Activated CD8-positive, alpha-beta memory T cell treated with anti-CD3 and anti-CD28 coated beads for 36 hours (primary cell): ENCODE measurements at regions not wholly inside any gene's neighbourhood (a gene's known extent, or its start where the extent isn't known, plus 50 kb on each side); places are given as distances from the start of the nearest gene placed in this dataset.

ENCODE experiments used
- CTCF ChIA-PET: fragments of 350-600 bp; sonication (Branson Sonifier 250); formaldehyde crosslinking; loops from one replicate; lab custom pipeline; 2021; ENCODE audit warnings: antibody characterized with exemption; lab: Charles Lee
- POLR2A ChIA-PET: fragments of 350-600 bp; sonication (Branson Sonifier 250); formaldehyde crosslinking; loops from one replicate; lab custom pipeline; 2021; ENCODE audit warnings: antibody characterized with exemption; lab: Charles Lee

GRCh38 chr21:34192646-34193285 lies 119.4 kb downstream of the MRPS6 start:
- CTCF ChIA-PET, result interaction anchor here (0.7 kb wide), 1 partner anchor 100 kb away, joined by 3 read pairs; no protein-coding TSS in a partner anchor

GRCh38 chr21:34195335-34195734 lies 122.0 kb downstream of the MRPS6 start:
- POLR2A ChIA-PET, result no interaction called here
- CTCF ChIA-PET, result no interaction called here

More at GRCh38 chr21:34192646-34193285, 119.4 kb downstream of the MRPS6 start:
- POLR2A ChIA-PET, result no interaction called here

- POLR2A ChIA-PET, result no interaction called here
- CTCF ChIA-PET, result no interaction called here
Measured at GRCh38 chr21:34196996-34197395, 123.6 kb downstream of the MRPS6 start.

- POLR2A ChIA-PET, result no interaction called here
Measured at GRCh38 chr21:34197561-34197960, 124.2 kb downstream of the MRPS6 start.

GRCh38 chr21:34198231-34199120 lies 125.1 kb downstream of the MRPS6 start:
- CTCF ChIA-PET, result interaction anchor here (1.5 kb wide), 1 partner anchor 69 kb away, joined by 7 read pairs; no protein-coding TSS in a partner anchor
- POLR2A ChIA-PET, result no interaction called here

More at GRCh38 chr21:34197561-34197960, 124.2 kb downstream of the MRPS6 start:
- CTCF ChIA-PET, result interaction anchor here (1.5 kb wide), 1 partner anchor 68 kb away, joined by 7 read pairs; no protein-coding TSS in a partner anchor

GRCh38 chr21:34199121-34199910 lies 125.9 kb downstream of the MRPS6 start:
- POLR2A ChIA-PET, result no interaction called here
- CTCF ChIA-PET, result interaction anchor here (1.5 kb wide), 1 partner anchor 70 kb away, joined by 7 read pairs; no protein-coding TSS in a partner anchor

GRCh38 chr21:34200288-34200905 lies 127.0 kb downstream of the MRPS6 start:
- POLR2A ChIA-PET, result interaction anchor here (0.6 kb wide), 1 partner anchor 360 kb away, joined by 3 read pairs; no protein-coding TSS in a partner anchor
- CTCF ChIA-PET, result interaction anchor here (0.9 kb wide), 1 partner anchor 170 kb away, joined by 3 read pairs; no protein-coding TSS in a partner anchor

GRCh38 chr21:34201001-34201400 lies 127.6 kb downstream of the MRPS6 start:
- CTCF ChIA-PET, result interaction anchor here (0.9 kb wide), 1 partner anchor 171 kb away, joined by 3 read pairs; no protein-coding TSS in a partner anchor
- POLR2A ChIA-PET, result interaction anchor here (0.6 kb wide), 1 partner anchor 361 kb away, joined by 3 read pairs; no protein-coding TSS in a partner anchor

GRCh38 chr21:34201481-34201858 lies 128.1 kb downstream of the MRPS6 start:
- POLR2A ChIA-PET, result interaction anchor here (0.8 kb wide), 1 partner anchor 307 kb away, joined by 6 read pairs; no protein-coding TSS in a partner anchor
- CTCF ChIA-PET, result interaction anchor here (0.9 kb wide), 1 partner anchor 171 kb away, joined by 3 read pairs; no protein-coding TSS in a partner anchor

- POLR2A ChIA-PET, result interaction anchor here (0.6 kb wide), 1 partner anchor 1431 kb away, joined by 3 read pairs; no protein-coding TSS in a partner anchor
- CTCF ChIA-PET, result interaction anchor here (1.3 kb wide), 3 partner anchors 15 to 279 kb away, joined by 3 to 4 read pairs (median 3); no protein-coding TSS in a partner anchor
Measured at GRCh38 chr21:34202553-34203372, 129.4 kb downstream of the MRPS6 start.

- ChIA-PET CTCF (interaction anchor here (1.3 kb wide), 1 partner anchor 144 kb away, joined by 3 read pairs; no protein-coding TSS in a partner anchor), POLR2A (no interaction called here)
Measured at GRCh38 chr21:34203851-34204420, 130.6 kb downstream of the MRPS6 start.

GRCh38 chr21:34204481-34205439 lies 131.4 kb downstream of the MRPS6 start:
- ChIA-PET POLR2A (no interaction called here), CTCF (interaction anchor here (1.3 kb wide), 1 partner anchor 143 kb away, joined by 3 read pairs; no protein-coding TSS in a partner anchor)

GRCh38 chr21:34205811-34206571 lies 132.6 kb downstream of the MRPS6 start:
- POLR2A ChIA-PET, result no interaction called here
- CTCF ChIA-PET, result interaction anchor here (0.6 to 1.3 kb wide), 2 partner anchors 142 to 721 kb away, joined by 3 to 6 read pairs; no protein-coding TSS in a partner anchor

GRCh38 chr21:34213959-34214358 lies 140.6 kb downstream of the MRPS6 start:
- CTCF ChIA-PET, result no interaction called here
- POLR2A ChIA-PET, result no interaction called here

- POLR2A ChIA-PET, result no interaction called here
- CTCF ChIA-PET, result no interaction called here
Measured at GRCh38 chr21:34215501-34215900, 142.1 kb downstream of the MRPS6 start.
